ENCODE measurements at regions not wholly inside any gene's neighbourhood (a gene's known extent, or its start where the extent isn't known, plus 50 kb on each side); places are given as distances from the start of the nearest gene placed in this dataset.

- H3K9me3 ChIP-seq: no peaks in the 10 kb centered on the region
- H3K4me1 ChIP-seq: no peaks in the 10 kb centered on the region
- intact Hi-C loops (cut with DNase I): no loop called here
- no peak overlapping the region for H3K4me3 ChIP-seq
- no peaks in the 10 kb centered on the region for H3K36me3 ChIP-seq
- TF ChIP-seq POLR2A (IDR thresholded peaks at IDR 0.05) (no peak), CTCF (IDR thresholded peaks at IDR 0.05) (no peak)
- ATAC-seq (no peak), DNase-seq (no peak)
- no peaks in the 10 kb centered on the region for H3K27me3 ChIP-seq
- no peak overlapping the region for H3K27ac ChIP-seq
- 80% methylated on average over 1 of the region's 1 CpG for WGBS (ENCODE audit: insufficient coverage, low coverage, low lambda C conversion rate, missing lambda C conversion rate)
Observed at GRCh38 chr18:61203151-61203550, 130.1 kb upstream of the CDH20 start.

GRCh38 chr18:61209801-61210200 is 123.4 kb upstream of the CDH20 start:
- TF ChIP-seq POLR2A (IDR thresholded peaks at IDR 0.05) (no peak), CTCF (IDR thresholded peaks at IDR 0.05) (no peak)
- no peak for DNase-seq
- no peak overlapping the region for H3K27ac ChIP-seq
- no peaks in the 10 kb centered on the region for H3K27me3 ChIP-seq
- intact Hi-C loops (cut with DNase I): no loop called here
- H3K4me1 ChIP-seq: no peaks in the 10 kb centered on the region
- H3K36me3 ChIP-seq: no peaks in the 10 kb centered on the region
- no peak overlapping the region for H3K4me3 ChIP-seq
- no peaks in the 10 kb centered on the region for H3K9me3 ChIP-seq
- no peak for ATAC-seq
- 53% methylated on average over 5 of the region's 5 CpGs for WGBS (ENCODE audit: insufficient coverage, low coverage, low lambda C conversion rate, missing lambda C conversion rate)

DNA sequence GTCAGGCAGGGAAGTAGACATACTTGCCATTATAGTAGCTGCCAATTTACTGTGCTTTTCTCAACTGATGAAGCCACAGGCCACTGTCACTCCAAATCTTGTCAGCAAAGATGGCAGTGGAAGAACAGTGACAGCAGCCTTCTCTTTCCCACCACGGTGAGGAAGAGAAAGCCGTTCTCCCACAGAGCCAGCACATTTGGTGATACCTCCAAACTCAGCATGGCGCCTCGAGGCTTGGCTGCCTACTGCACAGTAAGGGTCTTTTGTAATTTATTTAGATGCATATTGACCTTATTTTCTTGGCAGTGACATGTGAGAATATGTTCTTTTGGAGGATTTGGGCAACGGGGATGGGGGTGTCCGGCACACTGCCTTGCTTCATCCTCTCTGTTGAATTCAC is 117.2 kb upstream of the CDH20 start:
- Histone ChIP-seq H3K4me3 (no peak overlapping the region), H3K27ac (no peak overlapping the region), H3K9me3 (no peaks in the 10 kb centered on the region), H3K27me3 (no peaks in the 10 kb centered on the region), H3K36me3 (no peaks in the 10 kb centered on the region), H3K4me1 (no peaks in the 10 kb centered on the region)
- TF ChIP-seq CTCF (IDR thresholded peaks at IDR 0.05): no peak
- TF ChIP-seq POLR2A (IDR thresholded peaks at IDR 0.05): no peak
- WGBS (ENCODE audit: insufficient coverage, low coverage, low lambda C conversion rate, missing lambda C conversion rate): 37% methylated on average over 3 of the region's 6 CpGs
- no peak for ATAC-seq
- no peak for DNase-seq
- intact Hi-C loops (cut with DNase I): no loop called here

DNA sequence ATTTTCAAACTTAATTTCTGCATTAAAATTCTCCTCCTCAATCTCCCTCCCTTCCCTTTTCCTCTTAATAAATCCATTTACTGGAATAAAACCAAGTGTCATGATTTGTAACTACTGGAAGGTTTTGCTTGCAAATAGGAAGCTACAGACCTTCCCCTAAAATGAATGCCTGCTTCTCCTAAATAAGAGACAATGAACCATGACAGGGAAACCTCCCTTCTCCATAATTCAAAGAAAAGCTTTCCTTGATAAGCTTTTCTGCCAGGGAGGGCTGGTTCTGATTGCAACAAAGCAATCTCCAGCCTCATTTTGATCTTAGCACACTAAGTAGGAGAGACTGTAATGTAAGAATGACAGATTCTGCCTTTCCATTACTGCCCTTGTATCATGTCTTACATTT is 111.0 kb upstream of the CDH20 start:
- TF ChIP-seq CTCF (IDR thresholded peaks at IDR 0.05): no peak
- no peak for TF ChIP-seq POLR2A (IDR thresholded peaks at IDR 0.05)
- Histone ChIP-seq H3K27ac (no peak overlapping the region), H3K9me3 (no peaks in the 10 kb centered on the region), H3K27me3 (no peaks in the 10 kb centered on the region), H3K4me1 (no peaks in the 10 kb centered on the region), H3K4me3 (no peak overlapping the region), H3K36me3 (no peaks in the 10 kb centered on the region)
- DNase-seq: no peak
- ATAC-seq: no peak
- intact Hi-C loops (cut with DNase I): no loop called here

GRCh38 chr18:61225336-61225735 is 107.9 kb upstream of the CDH20 start:
- H3K9me3 ChIP-seq: no peaks in the 10 kb centered on the region
- H3K4me1 ChIP-seq: no peaks in the 10 kb centered on the region
- intact Hi-C loops (cut with DNase I): no loop called here
- no peaks in the 10 kb centered on the region for H3K27me3 ChIP-seq
- H3K27ac ChIP-seq: no peak overlapping the region
- ATAC-seq (no peak), DNase-seq (no peak)
- TF ChIP-seq POLR2A (IDR thresholded peaks at IDR 0.05): no peak
- no peak for TF ChIP-seq CTCF (IDR thresholded peaks at IDR 0.05)
- H3K36me3 ChIP-seq: no peaks in the 10 kb centered on the region
- no peak overlapping the region for H3K4me3 ChIP-seq
